HEK293T (cell line): ENCODE measurements at regions not wholly inside any gene's neighbourhood (a gene's known extent, or its start where the extent isn't known, plus 50 kb on each side); places are given as distances from the start of the nearest gene placed in this dataset.

Source experiments
- CTCF ChIA-PET: fragments of 350-600 bp; formaldehyde crosslinking; extraction: SDS; loops from one replicate; lab custom pipeline; 2021; ENCODE audit warnings: antibody characterized with exemption, inconsistent platforms; lab: Yijun Ruan, JAX
- POLR2A ChIA-PET: fragments of 350-600 bp; formaldehyde crosslinking; extraction: SDS; loops from one replicate; lab custom pipeline; 2020; ENCODE audit warnings: antibody characterized with exemption, inconsistent platforms; lab: Yijun Ruan, JAX
- DNase-seq: peaks from one replicate; pipeline ENCODE4 v3.0.0; 2012; ENCODE audit warnings: mixed read lengths; ENCODE audit errors: extremely low spot score
- ARNT ChIP-seq: fragments of 450-650 bp; IDR thresholded peaks from 2 replicates; pipeline ENCODE4 v1.6.1; 2017; ENCODE audit warnings: mild to moderate bottlenecking
- BHLHE40 ChIP-seq: fragments of 450-650 bp; IDR thresholded peaks from 2 replicates; pipeline ENCODE4 v1.6.1; 2016; ENCODE audit warnings: mild to moderate bottlenecking, moderate library complexity, borderline replicate concordance
- CTBP1 ChIP-seq: fragments of 450-650 bp; IDR thresholded peaks from 2 replicates; pipeline ENCODE4 v1.6.1; 2016; ENCODE audit warnings: borderline replicate concordance
- ELF4 ChIP-seq: fragments of 450-650 bp; IDR thresholded peaks from 2 replicates; pipeline ENCODE4 v1.6.1; 2017; ENCODE audit warnings: antibody characterized with exemption
- FOXA1 ChIP-seq: fragments of 450-650 bp; IDR thresholded peaks from 2 replicates; pipeline ENCODE4 v1.6.1; 2016; ENCODE audit warnings: mild to moderate bottlenecking
- FOXK2 ChIP-seq: fragments of 450-650 bp; IDR thresholded peaks from 2 replicates; pipeline ENCODE4 v1.6.1; 2016; ENCODE audit warnings: mild to moderate bottlenecking
- FOXM1 ChIP-seq: fragments of 450-650 bp; IDR thresholded peaks from 2 replicates; pipeline ENCODE4 v1.6.1; 2017; ENCODE audit warnings: mild to moderate bottlenecking, borderline replicate concordance
- HDGF ChIP-seq: fragments of 450-650 bp; IDR thresholded peaks from 2 replicates; pipeline ENCODE4 v1.6.1; 2017; ENCODE audit warnings: antibody characterized with exemption, borderline replicate concordance
- L3MBTL2 ChIP-seq: fragments of 450-650 bp; conservative IDR thresholded peaks from 2 replicates; pipeline ENCODE4 v1.6.1; 2016; ENCODE audit warnings: mild to moderate bottlenecking
- LEF1 ChIP-seq: fragments of 450-650 bp; IDR thresholded peaks from 2 replicates; pipeline ENCODE4 v1.6.1; 2017; ENCODE audit warnings: mild to moderate bottlenecking, borderline replicate concordance
- NFRKB ChIP-seq: fragments of 450-650 bp; IDR thresholded peaks from 2 replicates; pipeline ENCODE4 v1.6.1; 2016; ENCODE audit warnings: mild to moderate bottlenecking, moderate library complexity
- SP1 ChIP-seq: fragments of 450-650 bp; IDR thresholded peaks from 2 replicates; pipeline ENCODE4 v1.6.1; 2017
- SUZ12 ChIP-seq: fragments of 450-650 bp; IDR thresholded peaks from 2 replicates; pipeline ENCODE4 v1.6.1; 2016; ENCODE audit warnings: mild to moderate bottlenecking
- TARDBP ChIP-seq: fragments of 450-650 bp; IDR thresholded peaks from 2 replicates; pipeline ENCODE4 v1.6.1; 2016
- ZNF384 ChIP-seq: fragments of 450-650 bp; IDR thresholded peaks from 2 replicates; pipeline ENCODE4 v1.6.1; 2016
- TF ChIP-seq, protein P1 (sequence below): fragments of 450-650 bp; IDR thresholded peaks from 2 replicates; pipeline ENCODE4 v1.6.1; 2016

DNA sequence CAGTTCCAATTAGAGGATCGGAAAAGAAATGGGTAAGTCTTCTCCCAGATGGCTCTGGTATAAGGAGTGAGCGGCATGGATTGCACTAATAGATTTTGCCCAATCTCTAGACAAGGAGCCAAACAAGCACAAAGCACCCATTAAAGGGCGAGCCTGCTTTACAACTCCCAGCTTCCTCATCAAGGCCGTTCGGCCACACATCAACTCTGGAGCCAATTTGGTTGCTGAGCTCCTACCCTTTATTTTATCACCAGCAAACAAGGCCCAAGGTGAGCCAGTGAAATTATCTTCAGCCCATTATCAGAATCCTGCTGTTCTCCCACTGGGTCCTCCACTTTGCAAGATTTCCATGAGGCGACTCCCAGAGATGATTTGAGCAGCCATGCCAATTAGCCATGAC lies 292.2 kb upstream of the NPVF start:
- no peak for DNase-seq
- TF ChIP-seq FOXA1 = no peak
- no peak for TF ChIP-seq SUZ12
- TF ChIP-seq TARDBP = no peak
- TF ChIP-seq L3MBTL2 = no peak
- TF ChIP-seq, protein P1, sequence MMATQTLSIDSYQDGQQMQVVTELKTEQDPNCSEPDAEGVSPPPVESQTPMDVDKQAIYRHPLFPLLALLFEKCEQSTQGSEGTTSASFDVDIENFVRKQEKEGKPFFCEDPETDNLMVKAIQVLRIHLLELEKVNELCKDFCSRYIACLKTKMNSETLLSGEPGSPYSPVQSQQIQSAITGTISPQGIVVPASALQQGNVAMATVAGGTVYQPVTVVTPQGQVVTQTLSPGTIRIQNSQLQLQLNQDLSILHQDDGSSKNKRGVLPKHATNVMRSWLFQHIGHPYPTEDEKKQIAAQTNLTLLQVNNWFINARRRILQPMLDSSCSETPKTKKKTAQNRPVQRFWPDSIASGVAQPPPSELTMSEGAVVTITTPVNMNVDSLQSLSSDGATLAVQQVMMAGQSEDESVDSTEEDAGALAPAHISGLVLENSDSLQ = no peak
- TF ChIP-seq FOXK2 = no peak
- TF ChIP-seq ELF4 = no peak
- no peak for TF ChIP-seq SP1
- no peak for TF ChIP-seq ZNF384
- no peak for TF ChIP-seq CTBP1
- no peak for TF ChIP-seq HDGF
- no peak for TF ChIP-seq LEF1
- no peak for TF ChIP-seq ARNT
- no peak for TF ChIP-seq FOXM1
- no peak for TF ChIP-seq BHLHE40
- no peak for TF ChIP-seq NFRKB
- POLR2A ChIA-PET = no interaction called here
- CTCF ChIA-PET = interaction anchor here (0.7 kb wide), 1 partner anchor 419 kb away, joined by 3 read pairs; no protein-coding TSS in a partner anchor

DNA sequence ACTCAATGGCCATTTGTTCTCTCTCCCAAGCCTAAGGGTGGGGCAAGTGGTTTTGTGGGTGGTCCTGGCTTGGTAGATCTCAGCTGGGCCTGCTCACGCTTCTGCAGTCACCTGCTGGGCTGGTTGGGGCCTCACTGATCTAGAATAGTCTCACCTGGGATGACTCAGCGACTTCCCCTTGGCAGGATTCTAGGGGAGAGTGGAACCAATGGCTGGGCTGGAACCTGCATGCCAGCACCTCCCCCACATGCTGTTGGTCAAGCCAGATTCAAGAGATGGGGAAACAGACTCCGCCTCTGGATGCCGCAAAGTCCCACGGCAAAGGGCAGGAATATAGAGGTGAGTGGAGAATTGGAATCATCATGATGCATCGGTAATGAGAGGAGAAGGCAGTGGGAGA lies 292.9 kb upstream of the NPVF start:
- DNase-seq = no peak
- TF ChIP-seq FOXA1 (no peak), FOXK2 (no peak), LEF1 (no peak), TARDBP (no peak), BHLHE40 (no peak), CTBP1 (no peak), FOXM1 (no peak), ZNF384 (no peak), ARNT (no peak), SUZ12 (no peak), ELF4 (no peak), SP1 (no peak), HDGF (no peak), L3MBTL2 (no peak)
- TF ChIP-seq, protein P1 = no peak
- CTCF ChIA-PET = no interaction called here
- POLR2A ChIA-PET = no interaction called here

- CTCF ChIA-PET = no interaction called here
- TF ChIP-seq ARNT (no peak), FOXM1 (no peak), ELF4 (no peak), LEF1 (no peak), SUZ12 (no peak), HDGF (no peak), FOXK2 (no peak), TARDBP (no peak)
- TF ChIP-seq, protein P1 = no peak
- POLR2A ChIA-PET = no interaction called here
- no peak for DNase-seq
These were observed 294.4 kb upstream of the NPVF start for GRCh38 chr7:25522727-25523126.

DNA sequence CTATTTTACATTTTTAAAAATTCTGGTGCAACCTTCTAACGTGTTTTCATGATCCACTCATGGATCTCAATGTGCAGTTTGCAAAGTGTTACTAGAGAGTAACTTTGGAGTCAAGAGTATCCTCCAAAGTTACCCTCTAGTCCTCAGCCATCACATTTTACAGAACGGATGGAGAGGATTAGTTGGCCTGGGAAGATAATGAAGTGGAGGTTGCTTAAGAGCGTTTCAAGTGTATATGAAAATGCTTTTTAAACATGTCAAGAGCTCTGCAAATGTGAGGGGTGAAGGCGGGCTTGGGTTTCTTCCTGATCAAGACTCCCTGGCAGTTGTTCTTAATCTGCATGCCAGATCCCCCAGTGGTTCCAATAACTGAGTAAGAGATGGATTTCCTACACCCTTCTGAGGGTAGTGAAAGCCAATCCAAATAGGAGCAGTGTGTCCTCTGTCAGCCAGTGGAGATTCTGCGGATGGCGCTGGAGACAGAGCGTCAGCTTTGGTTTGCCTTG lies 299.4 kb upstream of the NPVF start:
- TF ChIP-seq HDGF (no peak), FOXA1 (no peak), ARNT (no peak)
- TF ChIP-seq, protein P1 = no peak
- ChIA-PET POLR2A (no interaction called here), CTCF (no interaction called here)
- no peak for DNase-seq

- ChIA-PET POLR2A (no interaction called here), CTCF (no interaction called here)
- no peak for TF ChIP-seq HDGF
- TF ChIP-seq LEF1 = no peak
- DNase-seq = no peak
These were observed 301.0 kb upstream of the NPVF start for GRCh38 chr7:25529320-25529719.

GRCh38 chr7:25536851-25537250 lies 308.6 kb upstream of the NPVF start:
- TF ChIP-seq HDGF (no peak), FOXK2 (no peak), FOXM1 (no peak)
- TF ChIP-seq, protein P1 = no peak
- ChIA-PET CTCF (no interaction called here), POLR2A (no interaction called here)
- no peak for DNase-seq
